Non-pigmented ciliary epithelial cell (primary cell): ENCODE measurements at regions not wholly inside any gene's neighbourhood (a gene's known extent, or its start where the extent isn't known, plus 50 kb on each side); places are given as distances from the start of the nearest gene placed in this dataset.
"Not testable (repeated sequence)": the region's sequence is repeated elsewhere in the genome, so short reads cannot be mapped to it uniquely, and the experiment has no call there.

ENCODE experiments used
- DNase-seq: peaks from one replicate; pipeline ENCODE4 v3.0.0-alpha.2; 2010; ENCODE audit warnings: low read depth

DNA sequence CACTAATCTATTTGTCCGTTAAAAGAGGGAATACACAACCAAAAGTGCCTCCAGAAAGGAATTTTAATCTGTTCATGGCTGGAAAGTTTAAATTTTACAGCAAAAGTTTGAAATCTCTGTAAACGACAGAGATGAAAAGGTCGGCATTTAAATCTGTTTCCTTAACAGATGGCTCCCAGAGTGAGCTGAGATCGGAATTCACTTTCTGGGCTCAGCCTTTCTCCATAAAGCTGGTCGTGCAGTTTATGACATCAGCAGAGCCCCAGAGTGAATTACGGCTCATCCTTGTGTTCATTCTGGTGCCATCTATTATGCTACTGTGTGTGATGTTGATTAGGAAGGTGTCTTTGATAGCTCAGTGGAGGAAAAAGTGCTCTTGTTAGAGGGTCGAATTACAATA is 117.6 kb upstream of the ZFP64 start:
- DNase-seq = no peak

DNA sequence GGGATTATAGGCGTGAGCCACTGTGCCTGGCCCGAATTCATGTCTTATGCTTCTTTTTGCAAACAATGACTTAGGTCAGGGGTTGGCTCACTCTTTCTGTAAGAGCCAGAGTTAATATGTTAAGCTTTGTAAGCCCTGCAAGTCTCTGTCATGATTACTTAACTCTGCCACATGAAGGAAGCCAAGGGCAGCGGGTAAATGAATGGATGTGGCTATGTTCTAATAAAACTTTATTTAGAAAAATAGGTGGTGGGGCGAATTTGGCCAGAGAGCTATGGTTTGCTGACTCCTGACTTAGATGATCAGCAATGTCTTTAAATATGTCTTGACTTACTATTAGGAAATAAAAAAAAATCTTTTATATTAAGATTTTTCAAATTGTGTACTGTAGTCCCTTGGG is 114.9 kb upstream of the ZFP64 start:
- DNase-seq = no peak

GRCh38 chr20:52305858-52306257 is 114.3 kb upstream of the ZFP64 start:
- DNase-seq = no peak

- DNase-seq = no peak
These were observed 113.6 kb upstream of the ZFP64 start for GRCh38 chr20:52305024-52305645.

DNA sequence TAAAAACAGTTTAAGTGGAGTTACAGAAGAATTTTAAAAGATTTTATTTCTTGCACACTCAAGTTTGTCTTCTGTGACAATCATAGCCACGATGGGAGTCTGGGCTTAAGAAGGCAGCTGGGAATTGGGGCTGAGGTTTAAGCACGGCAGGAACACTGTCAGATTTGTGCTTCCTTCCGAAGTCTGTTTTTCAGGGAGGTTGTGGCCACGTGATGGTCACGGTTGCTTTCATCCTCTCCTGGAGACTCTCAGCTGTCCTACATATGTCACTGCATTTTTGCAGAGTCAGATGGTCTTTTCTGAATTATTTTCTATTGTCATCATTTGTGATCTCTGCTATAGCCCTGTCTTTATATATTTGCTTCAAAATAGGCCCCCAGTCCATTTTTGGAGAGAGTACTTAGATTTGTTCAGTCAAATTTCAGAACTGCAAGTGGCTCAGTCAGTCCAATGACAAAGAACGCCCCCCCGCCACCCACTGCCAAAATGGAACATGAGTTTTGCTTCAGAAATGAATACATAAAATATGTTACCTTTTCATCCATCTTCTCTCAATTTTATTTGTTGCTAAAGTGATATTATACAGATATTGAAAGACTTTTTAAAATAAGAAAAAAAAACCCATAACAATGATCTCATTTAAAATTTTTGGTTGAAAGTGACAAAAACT is 111.8 kb upstream of the ZFP64 start:
- DNase-seq = no peak

DNA sequence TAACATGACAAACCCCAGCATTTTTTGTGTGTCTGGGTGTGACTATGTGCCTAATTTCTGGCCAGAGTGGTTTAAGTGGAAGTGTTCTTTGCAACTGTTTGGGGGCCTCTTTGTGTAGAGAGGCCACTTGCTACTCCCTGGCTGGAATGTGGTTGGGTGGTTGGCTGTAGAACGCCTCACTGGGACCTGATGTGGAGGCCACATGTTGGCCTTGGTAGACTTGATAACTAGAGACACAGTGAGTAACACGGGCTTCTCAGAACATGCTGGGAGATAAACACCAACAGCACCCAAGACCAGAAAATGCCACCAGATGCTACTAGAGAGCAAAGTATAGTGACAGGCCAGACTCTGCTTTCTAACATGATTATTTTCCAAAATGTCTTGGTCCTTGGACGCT is 111.2 kb upstream of the ZFP64 start:
- no peak for DNase-seq

DNA sequence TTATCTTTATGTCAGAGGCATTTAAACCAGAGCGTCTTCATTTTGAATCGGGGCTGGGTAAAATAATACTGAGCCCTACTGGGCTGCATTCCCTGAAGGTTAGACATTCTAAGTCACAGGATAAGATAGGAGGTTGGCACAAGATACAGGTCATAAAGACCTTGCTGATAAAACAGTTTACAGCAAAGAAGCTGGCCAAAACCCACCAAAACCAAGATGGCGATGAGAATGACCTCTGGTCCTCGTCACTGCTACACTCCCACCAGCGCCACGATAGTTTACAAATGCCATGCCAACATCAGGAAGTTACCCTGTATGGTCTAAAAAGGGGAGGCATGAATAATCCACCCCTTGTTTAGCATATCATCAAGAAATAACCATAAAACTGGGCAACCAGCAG is 110.5 kb upstream of the ZFP64 start:
- not testable (repeated sequence) for DNase-seq

DNA sequence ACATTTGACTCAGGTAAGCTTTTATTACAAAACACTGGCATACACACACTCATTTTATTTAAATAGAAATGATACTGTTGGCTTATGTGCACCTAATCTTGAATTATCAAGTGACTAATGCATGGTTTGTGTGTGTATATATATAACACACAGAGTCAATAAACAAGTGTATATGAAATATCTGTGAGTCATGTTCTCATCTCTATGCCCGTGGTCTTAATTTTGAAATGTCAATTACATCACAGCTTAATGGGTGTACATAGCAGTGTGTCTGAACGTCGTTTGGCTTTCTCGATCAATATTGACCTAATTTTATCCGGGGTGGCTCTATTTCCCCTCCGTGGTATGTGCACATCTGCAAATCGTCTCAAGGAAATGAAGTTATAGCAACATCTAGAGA is 104.0 kb upstream of the ZFP64 start:
- no peak for DNase-seq

GRCh38 chr20:52294106-52294628 is 102.6 kb upstream of the ZFP64 start:
- DNase-seq = no peak

GRCh38 chr20:52291109-52291508 is 99.5 kb upstream of the ZFP64 start:
- DNase-seq = no peak

DNA sequence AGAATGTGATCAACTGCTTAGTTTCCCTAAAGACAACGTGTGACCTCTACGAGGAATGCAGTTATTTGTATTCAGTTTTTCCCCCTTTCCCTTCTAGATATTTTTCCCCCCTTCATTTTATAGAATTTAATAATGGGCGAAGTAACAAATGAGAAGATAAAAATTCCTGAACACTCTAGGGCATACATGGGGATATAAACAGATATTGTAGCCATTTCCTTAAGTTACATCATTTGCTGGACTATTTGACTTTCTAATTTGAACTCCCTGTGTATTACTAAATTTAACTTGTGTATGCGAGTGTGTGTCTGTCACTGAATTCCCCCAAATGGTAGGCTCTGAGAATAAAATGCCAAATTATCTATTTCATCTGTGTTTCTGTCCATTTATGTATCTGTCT is 99.0 kb upstream of the ZFP64 start:
- no peak for DNase-seq

DNA sequence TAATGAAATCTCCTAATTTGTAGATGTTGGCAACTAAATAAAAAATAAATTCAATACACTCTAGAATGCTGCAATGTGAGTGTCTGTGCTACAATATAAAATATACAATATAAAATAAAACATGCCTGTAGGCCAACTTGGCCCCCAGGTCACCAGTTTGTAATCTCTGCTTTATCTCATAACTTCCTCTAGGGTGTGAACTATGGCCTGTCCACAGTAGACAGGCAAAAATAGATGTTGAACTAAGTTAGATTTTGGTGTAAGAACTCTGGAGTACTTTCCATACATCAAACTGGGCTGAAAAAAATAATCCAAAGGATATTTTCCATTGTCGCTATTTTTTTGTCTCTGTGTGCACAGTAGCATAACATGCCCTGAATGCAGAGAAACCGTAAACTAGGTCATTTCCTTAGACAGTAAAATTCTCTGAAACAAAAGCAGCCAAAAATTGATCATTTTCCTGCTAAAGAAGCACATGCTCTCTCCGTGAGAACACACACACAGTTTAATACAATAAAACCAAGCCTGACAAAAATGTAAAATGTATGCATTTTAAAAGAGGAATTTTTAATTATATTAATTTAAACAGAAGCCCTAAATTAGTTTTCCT is 98.5 kb upstream of the ZFP64 start:
- no peak for DNase-seq

GRCh38 chr20:52280407-52280806 is 88.8 kb upstream of the ZFP64 start:
- DNase-seq = no peak

DNA sequence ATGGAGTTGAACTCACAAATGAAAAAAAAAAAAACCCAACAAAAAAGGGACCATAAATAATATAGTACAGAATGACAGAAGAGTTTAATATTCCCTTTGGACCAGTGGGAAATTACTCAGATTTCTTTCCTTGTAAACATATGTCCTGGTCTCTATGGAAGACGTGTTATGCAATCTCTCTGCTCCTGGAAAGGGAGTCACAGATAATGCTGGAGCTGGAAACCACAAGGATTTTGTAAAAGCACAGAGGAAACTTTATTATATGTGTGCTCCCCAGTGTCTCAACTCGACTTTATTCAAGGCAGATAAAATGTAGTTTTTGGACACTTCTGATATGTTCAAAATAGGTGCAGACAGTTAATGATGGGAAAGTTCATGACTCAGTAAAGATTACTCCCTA is 88.1 kb upstream of the ZFP64 start:
- no peak for DNase-seq

GRCh38 chr20:52275181-52275691 is 83.7 kb upstream of the ZFP64 start:
- no peak for DNase-seq

- no peak for DNase-seq
These were observed 79.1 kb upstream of the ZFP64 start for GRCh38 chr20:52270696-52271095.

GRCh38 chr20:52270001-52270606 is 78.5 kb upstream of the ZFP64 start:
- DNase-seq = no peak

DNA sequence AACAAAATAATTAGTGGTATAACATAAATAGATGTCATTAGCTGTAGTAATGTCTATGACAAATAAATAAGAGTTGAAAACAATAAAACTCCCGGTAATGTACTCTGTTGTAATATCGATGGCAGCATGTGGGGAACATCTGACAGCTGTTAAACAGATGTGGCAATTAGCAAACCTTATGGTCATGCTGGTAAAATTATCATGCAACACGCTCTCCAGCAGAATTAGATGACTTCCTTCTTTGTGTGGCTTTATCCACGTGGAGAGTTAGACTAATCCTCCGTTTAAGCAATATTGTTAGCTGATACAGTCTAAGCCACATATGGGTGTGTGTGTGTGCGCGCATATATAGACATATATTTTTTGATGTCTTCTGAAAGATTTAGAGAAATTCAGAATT is 77.7 kb upstream of the ZFP64 start:
- no peak for DNase-seq

GRCh38 chr20:52268184-52268749 is 76.7 kb upstream of the ZFP64 start:
- DNase-seq = peak; percentile 9

- no peak for DNase-seq
These were observed 75.8 kb upstream of the ZFP64 start for GRCh38 chr20:52267418-52267817.

GRCh38 chr20:52263757-52264156 is 72.2 kb upstream of the ZFP64 start:
- DNase-seq = no peak

DNA sequence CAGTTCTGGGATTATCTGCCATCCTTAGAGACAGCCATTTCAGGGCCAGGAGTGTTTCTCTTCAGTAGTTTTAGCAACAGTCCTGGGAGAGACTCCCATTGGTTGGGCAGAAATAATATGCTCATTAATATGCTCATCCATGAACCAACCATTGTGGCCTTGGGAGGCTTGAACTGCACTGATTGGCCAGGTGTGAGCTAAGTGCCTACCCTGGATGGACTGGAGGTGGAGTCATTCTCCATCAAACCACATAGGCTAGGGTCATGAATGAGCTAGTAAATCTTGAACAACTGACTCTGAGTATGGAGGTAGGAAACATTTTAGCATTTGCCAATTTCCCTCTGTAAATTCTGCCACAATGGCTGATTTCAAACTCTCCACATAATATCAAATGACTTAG is 70.2 kb upstream of the ZFP64 start:
- no peak for DNase-seq

DNA sequence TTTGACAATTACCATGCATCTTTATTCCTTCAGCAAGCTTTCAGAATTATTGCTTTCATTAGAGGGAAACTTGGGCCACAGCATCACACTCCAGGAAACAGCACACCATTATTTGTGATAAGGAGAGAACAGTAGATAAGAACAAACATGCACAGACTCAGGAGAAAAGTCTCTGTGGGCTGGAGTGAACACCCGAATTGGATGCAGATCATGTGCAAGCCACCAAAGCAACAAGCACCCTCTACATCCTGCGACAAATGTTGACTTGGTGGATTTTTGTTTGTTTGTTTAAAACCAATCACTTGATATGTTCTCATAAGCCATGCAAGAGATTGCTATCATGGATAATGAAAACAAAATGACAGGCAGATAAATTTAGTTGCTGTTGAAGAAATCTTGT is 67.7 kb upstream of the ZFP64 start:
- DNase-seq = no peak
